ENCODE measurements at regions not wholly inside any gene's neighbourhood (a gene's known extent, or its start where the extent isn't known, plus 50 kb on each side); places are given as distances from the start of the nearest gene placed in this dataset.

DNA sequence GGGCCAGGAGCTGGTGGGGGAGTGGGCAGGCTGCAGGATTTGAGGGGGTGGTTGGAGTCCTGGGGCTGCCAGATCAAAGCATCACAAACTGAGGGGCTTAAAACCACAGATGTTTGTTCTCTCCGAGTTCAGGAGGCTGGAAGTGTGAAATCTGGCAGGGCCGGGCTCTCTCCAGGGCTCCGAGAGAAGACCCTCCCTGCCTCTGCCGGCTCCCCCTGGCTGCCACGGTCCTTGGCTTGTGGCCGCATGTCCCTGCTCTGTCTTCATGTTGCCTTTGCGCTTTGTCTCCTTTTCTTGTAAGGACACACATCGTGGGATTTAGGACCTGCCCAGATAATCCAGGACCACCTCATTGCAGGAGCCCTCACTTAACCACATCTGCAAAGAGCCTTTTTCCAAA lies 139.8 kb upstream of the GSE1 start:
- TF ChIP-seq CTCF (IDR thresholded peaks at IDR 0.05) (no peak), EZH2phosphoT487 (IDR thresholded peaks at IDR 0.05; ENCODE audit: borderline replicate concordance, low read depth) (no peak), ZBTB33 (IDR thresholded peaks at IDR 0.05; ENCODE audit: borderline replicate concordance, low read depth) (no peak), RAD21 (IDR thresholded peaks at IDR 0.05; ENCODE audit: low read length) (no peak), CHD2 (IDR thresholded peaks at IDR 0.05; ENCODE audit: low read length, partially characterized antibody) (no peak), MXI1 (IDR thresholded peaks at IDR 0.05; ENCODE audit: low read depth, low read length) (no peak), NRF1 (IDR thresholded peaks at IDR 0.05; ENCODE audit: low read depth, low read length) (no peak)
- TF ChIP-seq, protein P1, sequence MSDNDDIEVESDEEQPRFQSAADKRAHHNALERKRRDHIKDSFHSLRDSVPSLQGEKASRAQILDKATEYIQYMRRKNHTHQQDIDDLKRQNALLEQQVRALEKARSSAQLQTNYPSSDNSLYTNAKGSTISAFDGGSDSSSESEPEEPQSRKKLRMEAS (IDR thresholded peaks at IDR 0.05; ENCODE audit: low read depth), result no peak
